ENCODE measurements at regions not wholly inside any gene's neighbourhood (a gene's known extent, or its start where the extent isn't known, plus 50 kb on each side); places are given as distances from the start of the nearest gene placed in this dataset.

GRCh38 chr17:79529661-79530081 lies 81.2 kb downstream of the RBFOX3 start:
- no peak for TF ChIP-seq SMC3 (conservative IDR thresholded peaks at IDR 0.05; ENCODE audit: poor library complexity)
- no peak for TF ChIP-seq CTCF (IDR thresholded peaks at IDR 0.05; ENCODE audit: poor library complexity, severe bottlenecking)
- no peak for TF ChIP-seq EZH2 (IDR thresholded peaks at IDR 0.05; ENCODE audit: borderline replicate concordance, insufficient read depth, low read length, poor library complexity, severe bottlenecking)
- no peak for TF ChIP-seq TAF1 (IDR thresholded peaks at IDR 0.05; ENCODE audit: low read depth)
- no peak for TF ChIP-seq REST (IDR thresholded peaks at IDR 0.05; ENCODE audit: borderline replicate concordance)
- no peak for TF ChIP-seq POLR2AphosphoS5 (IDR thresholded peaks at IDR 0.05)
- no peak for TF ChIP-seq MXI1 (conservative IDR thresholded peaks at IDR 0.05; ENCODE audit: poor library complexity, severe bottlenecking)

Data from neural cell (in vitro differentiated cells).